CD14-positive monocyte (primary cell): ENCODE measurements at regions not wholly inside any gene's neighbourhood (a gene's known extent, or its start where the extent isn't known, plus 50 kb on each side); places are given as distances from the start of the nearest gene placed in this dataset.
"Not testable (repeated sequence)": the region's sequence is repeated elsewhere in the genome, so short reads cannot be mapped to it uniquely, and the experiment has no call there.

ENCODE experiments used
- DNase-seq, 3 donors: peaks; one replicate each; pipeline ENCODE4 v3.0.0-alpha.2; 2011 to 2022
- H2AFZ ChIP-seq: 2 replicates; pipeline ENCODE4 v1.6.0; 2012; ENCODE audit warnings: mild to moderate bottlenecking, low read depth, low read length, inconsistent platforms; ENCODE audit not compliant: insufficient read depth, poor library complexity, severe bottlenecking
- H3K27ac ChIP-seq, 2 donors: 1 replicate in 1 of 2; 2 replicates in 1 of 2; pipeline ENCODE4 v1.5.1; 2012 to 2013; ENCODE audit warnings: low read length in 2 of 2, control low read depth in 1 of 2, inconsistent platforms in 1 of 2, low read depth in 1 of 2, mild to moderate bottlenecking in 1 of 2
- H3K27me3 ChIP-seq, 2 donors: one replicate each; pipeline versions ENCODE4 v1.6.0 to v1.6.1; 2011 to 2013; ENCODE audit warnings: low read length in 2 of 2; ENCODE audit not compliant: control insufficient read depth in 2 of 2, insufficient read depth in 2 of 2
- H3K36me3 ChIP-seq, 2 donors: replicated peaks in 1 of 2; 1 replicate in 1 of 2; 2 replicates in 1 of 2; pipeline versions ENCODE4 v1.5.1 to v1.6.1; 2012 to 2013; ENCODE audit warnings: low read length in 2 of 2, control low read depth in 1 of 2, inconsistent platforms in 1 of 2, mild to moderate bottlenecking in 1 of 2; ENCODE audit not compliant: insufficient read depth in 2 of 2, control insufficient read depth in 1 of 2
- H3K4me1 ChIP-seq, 2 donors: 1 replicate in 1 of 2; 2 replicates in 1 of 2; pipeline versions ENCODE4 v1.5.1 to v1.6.1; 2012 to 2013; ENCODE audit warnings: low read length in 2 of 2, control low read depth in 1 of 2, inconsistent platforms in 1 of 2, mild to moderate bottlenecking in 1 of 2, moderate library complexity in 1 of 2; ENCODE audit not compliant: insufficient read depth in 2 of 2, control insufficient read depth in 1 of 2
- H3K4me2 ChIP-seq: replicated peaks from 2 replicates; pipeline ENCODE3; 2012; ENCODE audit warnings: low read length, moderate library complexity, mild to moderate bottlenecking; ENCODE audit not compliant: poor library complexity, severe bottlenecking; ENCODE audit errors: extremely low read depth
- H3K4me3 ChIP-seq, 3 experiments: fragments of 200-600 bp in 1 of 3; sonication (generic) in 1 of 3; replicated peaks in 1 of 3; 1 replicate in 2 of 3; 2 replicates in 1 of 3; pipeline ENCODE4 v1.5.1; 2011 to 2013; ENCODE audit warnings: low read length in 3 of 3, mild to moderate bottlenecking in 3 of 3, control low read depth in 2 of 3, low read depth in 2 of 3, inconsistent platforms in 1 of 3, moderate library complexity in 1 of 3
- H3K79me2 ChIP-seq: 2 replicates; pipeline ENCODE4 v1.6.0; 2012; ENCODE audit warnings: mild to moderate bottlenecking, control low read depth, inconsistent platforms, low read length, moderate library complexity; ENCODE audit not compliant: insufficient read depth
- H3K9ac ChIP-seq: 2 replicates; pipeline ENCODE4 v1.6.0; 2017; ENCODE audit warnings: low read length, mild to moderate bottlenecking; ENCODE audit not compliant: insufficient read depth, poor library complexity, severe bottlenecking
- H3K9me3 ChIP-seq, 2 donors: replicated peaks in 1 of 2; 1 replicate in 1 of 2; 2 replicates in 1 of 2; pipeline versions ENCODE4 v1.5.1 to v1.6.1; 2012 to 2013; ENCODE audit warnings: low read length in 2 of 2, control low read depth in 1 of 2; ENCODE audit not compliant: control insufficient read depth in 1 of 2, insufficient read depth in 1 of 2
- H4K20me1 ChIP-seq: 2 replicates; pipeline ENCODE4 v1.6.0; 2012; ENCODE audit warnings: mild to moderate bottlenecking, low read length, control low read depth, moderate library complexity; ENCODE audit not compliant: insufficient read depth
- H3K27ac Mint-ChIP-seq, 7 donors: one replicate each; pipeline ENCODE4 v1.8.0; 2020; ENCODE audit warnings: mild to moderate bottlenecking in 7 of 7, mixed read lengths in 7 of 7, moderate library complexity in 6 of 7, inconsistent platforms in 2 of 7
- H3K27me3 Mint-ChIP-seq, 3 donors: one replicate each; pipeline ENCODE4 v1.8.0; 2021 to 2022; ENCODE audit warnings: low read depth in 3 of 3, mild to moderate bottlenecking in 3 of 3, mixed read lengths in 3 of 3, moderate library complexity in 3 of 3, inconsistent platforms in 1 of 3
- H3K36me3 Mint-ChIP-seq, 2 donors: one replicate each; pipeline ENCODE4 v1.8.0; 2020; ENCODE audit warnings: mixed read lengths in 2 of 2, inconsistent platforms in 1 of 2, mild to moderate bottlenecking in 1 of 2
- H3K4me1 Mint-ChIP-seq: one replicate; pipeline ENCODE4 v1.8.0; 2020; ENCODE audit warnings: mild to moderate bottlenecking, mixed read lengths
- H3K4me3 Mint-ChIP-seq, 2 donors: one replicate each; pipeline ENCODE4 v1.8.0; 2020; ENCODE audit warnings: mild to moderate bottlenecking in 2 of 2, mixed read lengths in 2 of 2, moderate library complexity in 1 of 2
- H3K9me3 Mint-ChIP-seq, 7 donors: one replicate each; pipeline ENCODE4 v1.8.0; 2020 to 2022; ENCODE audit warnings: mixed read lengths in 7 of 7, mild to moderate bottlenecking in 6 of 7, moderate library complexity in 6 of 7, inconsistent platforms in 2 of 7
- WGBS: methylation state at CpG from one replicate; pipeline ENCODE4 v1.1.5; 2013; ENCODE audit warnings: missing lambda C conversion rate; ENCODE audit not compliant: insufficient coverage; 5-methylcytosine and 5-hydroxymethylcytosine counted together
- intact Hi-C, 2 donors: fragments of 100-400 bp; cut with micrococcal nuclease; formaldehyde crosslinking; loops; one replicate each; pipeline versions ENCODE4 v1.15.0 to v1.15.1; 2023

DNA sequence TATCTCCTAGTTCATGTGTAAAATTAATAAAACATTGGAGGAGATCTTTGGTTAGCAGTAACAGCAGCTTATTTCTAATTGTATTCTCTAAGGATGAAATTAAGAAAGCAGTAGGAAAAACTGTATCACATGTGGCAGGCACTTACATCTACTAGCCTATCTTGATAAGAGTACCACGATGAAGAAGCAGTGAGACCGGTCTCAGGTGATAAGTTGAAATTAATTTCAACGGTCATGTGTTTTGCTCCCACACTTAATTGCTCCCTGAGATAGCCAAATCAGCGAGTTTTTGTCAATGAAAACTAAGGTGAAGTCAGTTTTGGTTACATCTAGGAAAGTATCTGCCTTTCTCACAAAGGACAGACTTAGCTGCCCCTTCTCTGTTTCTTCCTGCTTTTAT is 115.8 kb upstream of the WIPF3 start:
- H3K4me2 ChIP-seq, H3K9ac ChIP-seq, H3K27me3 ChIP-seq, H3K4me3 ChIP-seq, DNase-seq, H3K9me3 ChIP-seq, H2AFZ ChIP-seq, H3K27me3 Mint-ChIP-seq, H3K27ac ChIP-seq, intact Hi-C loops, H3K4me3 Mint-ChIP-seq, H3K4me1 ChIP-seq, H3K36me3 ChIP-seq, H3K36me3 Mint-ChIP-seq, H3K4me1 Mint-ChIP-seq, H3K27ac Mint-ChIP-seq, H3K9me3 Mint-ChIP-seq, H3K79me2 ChIP-seq, H4K20me1 ChIP-seq: not testable (repeated sequence)
- no CpG with 5 or more reads among the region's 4 CpGs for WGBS

DNA sequence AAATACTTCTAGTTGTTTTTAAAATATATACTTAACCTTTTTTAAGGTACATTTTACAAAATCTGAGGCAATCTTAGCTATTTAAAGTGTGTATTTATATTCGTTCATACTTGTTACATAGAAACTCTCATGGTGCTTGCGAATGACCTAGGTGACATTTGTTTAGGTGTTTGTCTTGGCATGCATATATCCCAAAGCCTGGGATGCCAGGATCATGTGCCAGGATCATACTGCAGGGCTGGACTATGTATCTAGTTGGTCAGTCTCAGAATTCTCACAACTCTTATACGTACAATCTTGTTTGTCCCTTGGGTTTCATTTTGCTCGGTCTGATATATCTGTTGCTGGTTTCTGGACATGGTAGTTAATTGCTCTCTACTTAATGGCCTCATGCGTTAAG is 109.9 kb upstream of the WIPF3 start:
- H3K27me3 Mint-ChIP-seq, H3K4me3 Mint-ChIP-seq, H3K27ac Mint-ChIP-seq, H3K4me1 Mint-ChIP-seq, intact Hi-C loops, H3K4me1 ChIP-seq, DNase-seq, H3K36me3 Mint-ChIP-seq, H3K4me2 ChIP-seq, H3K79me2 ChIP-seq, H3K27ac ChIP-seq, H3K9ac ChIP-seq, H3K9me3 ChIP-seq, H3K9me3 Mint-ChIP-seq, H3K27me3 ChIP-seq, H3K36me3 ChIP-seq, H3K4me3 ChIP-seq, H4K20me1 ChIP-seq, H2AFZ ChIP-seq: not testable (repeated sequence)
- no CpG with 5 or more reads among the region's 5 CpGs for WGBS

DNA sequence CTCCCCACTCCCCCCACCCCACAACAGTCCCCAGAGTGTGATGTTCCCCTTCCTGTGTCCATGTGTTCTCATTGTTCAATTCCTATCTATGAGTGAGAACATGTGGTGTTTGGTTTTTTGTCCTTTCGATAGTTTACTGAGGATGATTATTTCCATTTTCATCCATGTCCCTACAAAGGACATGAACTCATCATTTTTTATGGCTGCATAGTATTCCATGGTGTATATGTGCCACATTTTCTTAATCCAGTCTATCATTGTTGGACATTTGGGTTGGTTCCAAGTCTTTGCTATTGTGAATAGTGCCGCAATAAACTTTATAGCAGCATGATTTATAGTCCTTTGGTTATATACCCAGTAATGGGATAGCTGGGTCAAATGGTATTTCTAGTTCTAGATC is 106.6 kb upstream of the WIPF3 start:
- intact Hi-C loops, result not testable (repeated sequence)
- no CpG with 5 or more reads among the region's 2 CpGs for WGBS

DNA sequence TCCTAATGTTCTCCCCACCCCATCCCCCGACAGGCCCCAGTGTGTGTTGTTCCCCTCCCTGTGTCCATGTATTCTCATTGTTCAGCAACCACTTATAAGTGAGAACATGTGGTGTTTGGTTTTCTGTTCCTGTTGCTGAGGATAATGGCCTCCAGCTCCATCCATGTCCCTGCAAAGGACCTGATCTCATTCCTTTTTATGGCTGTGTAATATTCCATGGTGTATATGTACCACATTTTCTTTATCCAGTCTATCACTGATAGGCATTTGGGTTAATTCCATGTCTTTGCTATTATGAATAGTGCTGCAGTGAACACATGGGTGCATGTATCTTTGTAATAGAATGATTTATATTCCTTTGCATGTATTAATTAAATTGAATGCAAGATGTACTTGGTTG is 104.8 kb upstream of the WIPF3 start:
- H3K27ac ChIP-seq, H3K4me3 Mint-ChIP-seq, H3K79me2 ChIP-seq, intact Hi-C loops, DNase-seq, H3K9me3 ChIP-seq, H3K9me3 Mint-ChIP-seq, H4K20me1 ChIP-seq, H3K36me3 ChIP-seq, H3K4me3 ChIP-seq, H3K27ac Mint-ChIP-seq, H3K4me1 ChIP-seq, H3K4me1 Mint-ChIP-seq, H3K9ac ChIP-seq, H3K4me2 ChIP-seq, H3K27me3 ChIP-seq, H3K36me3 Mint-ChIP-seq, H2AFZ ChIP-seq, H3K27me3 Mint-ChIP-seq: not testable (repeated sequence)
- WGBS, result no CpG with 5 or more reads among the region's 1 CpG

More for the DNA sequence above, 106.6 kb upstream of the WIPF3 start:
- H3K4me3 Mint-ChIP-seq, H3K4me1 Mint-ChIP-seq, H3K4me1 ChIP-seq, H3K27me3 ChIP-seq, H3K4me3 ChIP-seq, H3K27ac Mint-ChIP-seq, H4K20me1 ChIP-seq, H3K27me3 Mint-ChIP-seq, H3K27ac ChIP-seq, H3K9me3 ChIP-seq, H3K4me2 ChIP-seq, H3K79me2 ChIP-seq, H2AFZ ChIP-seq, H3K36me3 ChIP-seq, DNase-seq, H3K9ac ChIP-seq, H3K9me3 Mint-ChIP-seq, H3K36me3 Mint-ChIP-seq: not testable (repeated sequence)

- H3K27ac ChIP-seq, H3K27ac Mint-ChIP-seq, H3K4me1 ChIP-seq, H3K27me3 ChIP-seq, H3K27me3 Mint-ChIP-seq, intact Hi-C loops, DNase-seq, H3K4me3 Mint-ChIP-seq, H3K36me3 Mint-ChIP-seq, H3K9me3 ChIP-seq, H3K9me3 Mint-ChIP-seq, H3K9ac ChIP-seq, H3K4me2 ChIP-seq, H4K20me1 ChIP-seq, H3K36me3 ChIP-seq, H3K4me1 Mint-ChIP-seq, H2AFZ ChIP-seq, H3K79me2 ChIP-seq, H3K4me3 ChIP-seq: not testable (repeated sequence)
- WGBS, result 100% methylated on average over 1 of the region's 4 CpGs
Observed at GRCh38 chr7:29703830-29704229, 102.5 kb upstream of the WIPF3 start.
